ENCODE measurements at regions not wholly inside any gene's neighbourhood (a gene's known extent, or its start where the extent isn't known, plus 50 kb on each side); places are given as distances from the start of the nearest gene placed in this dataset.

DNA sequence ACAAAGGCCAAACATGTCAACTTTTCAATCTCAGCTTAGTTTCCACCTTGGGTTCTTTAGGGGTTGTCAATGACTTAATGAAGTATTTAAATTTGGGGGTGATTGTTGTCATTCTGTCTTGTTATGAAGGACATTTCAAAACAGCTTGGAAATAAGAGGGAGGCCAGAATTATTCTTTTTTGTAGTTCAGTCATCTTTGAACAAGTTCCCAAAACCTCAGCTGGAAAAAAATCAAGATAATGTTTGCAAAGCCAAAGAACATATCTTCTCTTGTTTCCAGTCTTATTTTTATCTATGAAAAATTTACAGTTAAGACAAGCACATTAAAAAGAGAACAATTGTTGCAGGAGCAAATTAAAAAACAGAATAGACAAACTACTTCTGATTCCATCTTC lies 612.8 kb downstream of the INSC start:
- no peak overlapping the region for H3K27ac ChIP-seq
- DNase-seq (ENCODE audit: low spot score), result no peak
- no peaks in the 10 kb centered on the region for H3K9me2 ChIP-seq (replicated peaks; ENCODE audit: insufficient read depth)
- H3K4me1 ChIP-seq (ENCODE audit: insufficient read depth), result peaks cover 3% of the 10 kb centered on the region
- no peak overlapping the region for H3K4me3 ChIP-seq
- H3K4me2 ChIP-seq, result no peak overlapping the region
- no peaks in the 10 kb centered on the region for H3K79me2 ChIP-seq
- no peaks in the 10 kb centered on the region for H3K9me3 ChIP-seq (ENCODE audit: low read depth)
- H3K27me3 ChIP-seq, result no peaks in the 10 kb centered on the region
- no peak overlapping the region for H2AFZ ChIP-seq
- H4K20me1 ChIP-seq (ENCODE audit: insufficient read depth, poor library complexity, severe bottlenecking), result no peaks in the 10 kb centered on the region
- no peaks in the 10 kb centered on the region for H3K36me3 ChIP-seq (replicated peaks; ENCODE audit: insufficient read depth, low read depth)
- TF ChIP-seq, protein P1, sequence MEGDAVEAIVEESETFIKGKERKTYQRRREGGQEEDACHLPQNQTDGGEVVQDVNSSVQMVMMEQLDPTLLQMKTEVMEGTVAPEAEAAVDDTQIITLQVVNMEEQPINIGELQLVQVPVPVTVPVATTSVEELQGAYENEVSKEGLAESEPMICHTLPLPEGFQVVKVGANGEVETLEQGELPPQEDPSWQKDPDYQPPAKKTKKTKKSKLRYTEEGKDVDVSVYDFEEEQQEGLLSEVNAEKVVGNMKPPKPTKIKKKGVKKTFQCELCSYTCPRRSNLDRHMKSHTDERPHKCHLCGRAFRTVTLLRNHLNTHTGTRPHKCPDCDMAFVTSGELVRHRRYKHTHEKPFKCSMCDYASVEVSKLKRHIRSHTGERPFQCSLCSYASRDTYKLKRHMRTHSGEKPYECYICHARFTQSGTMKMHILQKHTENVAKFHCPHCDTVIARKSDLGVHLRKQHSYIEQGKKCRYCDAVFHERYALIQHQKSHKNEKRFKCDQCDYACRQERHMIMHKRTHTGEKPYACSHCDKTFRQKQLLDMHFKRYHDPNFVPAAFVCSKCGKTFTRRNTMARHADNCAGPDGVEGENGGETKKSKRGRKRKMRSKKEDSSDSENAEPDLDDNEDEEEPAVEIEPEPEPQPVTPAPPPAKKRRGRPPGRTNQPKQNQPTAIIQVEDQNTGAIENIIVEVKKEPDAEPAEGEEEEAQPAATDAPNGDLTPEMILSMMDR (IDR thresholded peaks at IDR 0.05; ENCODE audit: poor library complexity), result no peak
- TF ChIP-seq EZH2phosphoT487 (IDR thresholded peaks at IDR 0.05; ENCODE audit: low read depth, severe bottlenecking, unreplicated experiment), result no peak
- no peak for TF ChIP-seq EZH2 (IDR thresholded peaks at IDR 0.05; ENCODE audit: borderline replicate concordance)

DNA sequence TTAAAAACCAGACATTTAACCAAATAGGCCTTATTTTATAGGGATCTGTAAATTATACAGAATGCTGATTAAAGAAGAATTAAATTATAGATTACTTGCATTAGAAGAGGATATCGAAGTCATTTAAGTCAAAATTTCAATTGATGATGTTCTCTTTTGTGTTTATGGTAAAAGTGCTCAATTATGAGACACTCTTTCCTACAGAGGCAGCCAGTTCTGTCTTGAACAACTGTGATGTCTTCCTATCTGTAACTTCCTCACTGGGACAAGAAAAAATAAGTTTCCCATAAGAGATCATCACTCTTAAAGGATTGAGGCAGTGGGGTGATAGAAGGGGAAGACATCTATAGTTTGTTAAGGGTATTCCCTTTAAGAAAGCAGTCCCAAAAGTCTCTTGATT lies 613.5 kb downstream of the INSC start:
- Histone ChIP-seq H3K36me3 (replicated peaks; ENCODE audit: insufficient read depth, low read depth) (no peaks in the 10 kb centered on the region), H3K4me3 (no peak overlapping the region), H4K20me1 (ENCODE audit: insufficient read depth, poor library complexity, severe bottlenecking) (no peaks in the 10 kb centered on the region), H2AFZ (no peak overlapping the region), H3K9me2 (replicated peaks; ENCODE audit: insufficient read depth) (no peaks in the 10 kb centered on the region), H3K4me2 (no peak overlapping the region), H3K4me1 (ENCODE audit: insufficient read depth) (peaks cover 3% of the 10 kb centered on the region), H3K9me3 (ENCODE audit: low read depth) (no peaks in the 10 kb centered on the region), H3K27ac (no peak overlapping the region), H3K79me2 (no peaks in the 10 kb centered on the region), H3K27me3 (no peaks in the 10 kb centered on the region)
- TF ChIP-seq EZH2 (IDR thresholded peaks at IDR 0.05; ENCODE audit: borderline replicate concordance) (no peak), EZH2phosphoT487 (IDR thresholded peaks at IDR 0.05; ENCODE audit: low read depth, severe bottlenecking, unreplicated experiment) (no peak)
- TF ChIP-seq, protein P1 (IDR thresholded peaks at IDR 0.05; ENCODE audit: poor library complexity), result no peak
- DNase-seq (ENCODE audit: low spot score), result no peak
- WGBS (ENCODE audit: low lambda C conversion rate, missing lambda C conversion rate), result 94% methylated on average over 1 of the region's 1 CpG

DNA sequence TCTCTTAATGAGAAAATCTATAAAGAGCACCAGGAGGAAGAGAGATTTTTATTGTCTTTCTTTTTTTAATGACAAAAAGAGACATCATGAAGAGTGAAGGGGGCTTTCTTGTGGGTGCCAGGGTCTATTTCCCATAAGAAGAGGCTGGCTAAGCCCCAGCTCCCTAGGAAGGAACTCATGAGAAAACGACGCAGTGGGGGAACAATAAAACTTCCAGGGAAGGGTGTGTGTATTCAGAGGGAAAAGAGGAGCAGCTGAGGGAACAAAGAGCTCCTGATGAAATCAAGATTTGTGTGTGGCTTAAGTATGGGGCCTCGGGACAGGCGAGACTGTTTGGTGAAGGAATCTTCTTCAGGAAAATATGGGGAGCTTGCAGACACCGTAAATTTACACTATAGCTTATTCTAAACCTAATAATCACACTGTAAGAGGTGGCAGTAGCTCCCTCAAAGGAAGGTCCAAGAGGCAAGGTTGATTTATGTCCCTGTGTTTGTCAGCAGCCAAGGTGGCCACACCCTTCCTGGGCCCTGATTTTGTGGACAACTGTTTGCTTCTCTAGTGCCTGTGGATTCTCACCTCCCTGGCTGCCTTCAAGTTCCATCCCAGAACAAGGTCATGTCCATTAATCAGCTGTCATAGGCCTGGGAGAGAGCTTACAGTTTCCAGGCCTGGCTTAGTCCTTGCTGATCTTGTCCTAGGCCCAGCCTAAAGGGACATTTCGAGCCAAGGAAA lies 615.7 kb downstream of the INSC start:
- H3K9me3 ChIP-seq (ENCODE audit: low read depth), result no peaks in the 10 kb centered on the region
- TF ChIP-seq EZH2phosphoT487 (IDR thresholded peaks at IDR 0.05; ENCODE audit: low read depth, severe bottlenecking, unreplicated experiment) (no peak), EZH2 (IDR thresholded peaks at IDR 0.05; ENCODE audit: borderline replicate concordance) (no peak)
- TF ChIP-seq, protein P1 (IDR thresholded peaks at IDR 0.05; ENCODE audit: poor library complexity), result no peak
- no peak overlapping the region for H2AFZ ChIP-seq
- H3K79me2 ChIP-seq, result no peaks in the 10 kb centered on the region
- no peaks in the 10 kb centered on the region for H3K27me3 ChIP-seq
- no peak for DNase-seq (ENCODE audit: low spot score)
- H3K4me2 ChIP-seq, result no peak overlapping the region
- no peaks in the 10 kb centered on the region for H3K36me3 ChIP-seq (replicated peaks; ENCODE audit: insufficient read depth, low read depth)
- peaks cover 3% of the 10 kb centered on the region for H3K4me1 ChIP-seq (ENCODE audit: insufficient read depth)
- no peaks in the 10 kb centered on the region for H4K20me1 ChIP-seq (ENCODE audit: insufficient read depth, poor library complexity, severe bottlenecking)
- no peak overlapping the region for H3K4me3 ChIP-seq
- H3K27ac ChIP-seq, result no peak overlapping the region
- 68% methylated on average over 6 of the region's 6 CpGs for WGBS (ENCODE audit: low lambda C conversion rate, missing lambda C conversion rate)
- H3K9me2 ChIP-seq (replicated peaks; ENCODE audit: insufficient read depth), result no peaks in the 10 kb centered on the region
